Keratinocyte (primary cell): ENCODE measurements at regions not wholly inside any gene's neighbourhood (a gene's known extent, or its start where the extent isn't known, plus 50 kb on each side); places are given as distances from the start of the nearest gene placed in this dataset.

Experiments used
- CTCF ChIP-seq, 3 experiments: IDR thresholded peaks in 1 of 3; conservative IDR thresholded peaks in 1 of 3; optimal IDR thresholded peaks in 1 of 3; 2 replicates in 2 of 3; 3 replicates in 1 of 3; pipeline versions ENCODE3 to v1.5.1; 2011; ENCODE audit warnings: low read length in 3 of 3, mild to moderate bottlenecking in 3 of 3, moderate library complexity in 2 of 3, control low read depth in 1 of 3, inconsistent platforms in 1 of 3; ENCODE audit not compliant: insufficient read depth in 2 of 3; ENCODE audit errors: extremely low read depth in 1 of 3
- EZH2 ChIP-seq: IDR thresholded peaks from one replicate; pipeline ENCODE4 v1.6.1; 2012; ENCODE audit warnings: inconsistent platforms, mild to moderate bottlenecking, low read length, moderate library complexity

DNA sequence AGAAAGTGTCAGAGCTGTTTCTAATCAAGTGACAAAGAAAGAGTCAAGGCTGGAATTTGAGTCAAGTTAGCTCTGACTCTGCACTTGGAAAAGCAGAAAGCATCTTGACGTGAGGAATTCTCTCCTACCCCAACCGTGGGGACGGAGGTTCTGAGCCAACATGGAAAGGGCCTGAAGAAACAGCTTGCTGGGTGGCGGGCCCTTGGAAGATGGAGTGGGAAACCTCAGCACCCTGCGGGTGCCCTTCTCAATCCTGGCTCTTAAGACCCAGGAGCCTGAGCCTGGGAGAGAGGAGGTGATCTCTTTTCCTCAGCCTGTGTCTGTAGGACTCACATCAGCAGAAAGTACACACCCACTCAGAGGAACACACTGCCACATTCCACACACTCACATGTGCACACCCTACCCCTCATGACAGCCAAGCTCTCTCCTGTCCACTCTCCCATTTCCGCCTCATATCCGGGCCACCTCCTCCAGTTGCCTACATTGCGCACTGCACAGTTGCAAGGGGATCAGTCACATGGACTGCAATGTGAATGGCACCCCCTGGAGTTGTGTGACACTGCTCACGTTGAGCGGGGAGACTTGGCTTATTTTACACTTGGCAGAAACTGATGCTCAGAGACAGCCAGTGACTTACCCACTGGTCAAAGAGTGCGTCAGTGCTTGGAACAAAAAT, 101.5 kb upstream of the SLC6A6 start:
- TF ChIP-seq CTCF (optimal IDR thresholded peaks at IDR 0.05 in 1 of 3, IDR thresholded peaks at IDR 0.05 in 1 of 3, conservative IDR thresholded peaks at IDR 0.05 in 1 of 3; ENCODE audit: extremely low read depth in 1 of 3, insufficient read depth in 2 of 3, low read length in 3 of 3) (no peak), EZH2 (no peak)
